Endothelial cell of umbilical vein (primary cell): ENCODE measurements at regions not wholly inside any gene's neighbourhood (a gene's known extent, or its start where the extent isn't known, plus 50 kb on each side); places are given as distances from the start of the nearest gene placed in this dataset.

Experiments used
- BruUV-seq: library from RNA; stranded (reverse); fragments of 400-500 nt; replicated peaks from 2 replicates; lab custom pipeline; 2021; lab: Mats Ljungman, UMichigan
- CTCF ChIA-PET: fragments of 300-600, 350-600 bp; sonication (Branson Sonifier 250); formaldehyde crosslinking; loops from one replicate; lab custom pipeline; 2021; ENCODE audit warnings: antibody characterized with exemption, inconsistent platforms; lab: Charles Lee
- POLR2A ChIA-PET: fragments of 300-600, 350-600 bp; sonication (Branson Sonifier 250); formaldehyde crosslinking; loops from one replicate; lab custom pipeline; 2021; ENCODE audit warnings: antibody characterized with exemption, inconsistent platforms; lab: Charles Lee
- DNase-seq: peaks from one replicate; pipeline ENCODE4 v3.0.0-alpha.2; 2011; ENCODE audit warnings: low read depth, low spot score
- FAIRE-seq: peaks from 2 replicates; lab custom pipeline; 2011; peaks lifted over from hg19 to GRCh38; lab: Jason Lieb, UNC
- H2AFZ ChIP-seq: 2 replicates; pipeline ENCODE4 v1.6.0; 2012; ENCODE audit warnings: low read depth, low read length, control low read depth, inconsistent platforms
- H3K27ac ChIP-seq: 2 replicates; pipeline ENCODE4 v1.5.1; 2011; ENCODE audit warnings: low read depth, mild to moderate bottlenecking, control low read depth, low read length, moderate library complexity; ENCODE audit not compliant: insufficient read depth
- H3K27me3 ChIP-seq, 2 experiments: 2 replicates each; pipeline versions ENCODE4 v1.6.0 to v1.6.1; 2011; ENCODE audit warnings: low read length in 2 of 2, mixed read lengths in 1 of 2; ENCODE audit not compliant: control insufficient read depth in 2 of 2, insufficient read depth in 2 of 2
- H3K36me3 ChIP-seq, 2 experiments: 2 replicates in 1 of 2; 3 replicates in 1 of 2; pipeline ENCODE4 v1.5.1; 2011; ENCODE audit warnings: low read length in 2 of 2, mild to moderate bottlenecking in 1 of 2, moderate library complexity in 1 of 2; ENCODE audit not compliant: control insufficient read depth in 2 of 2, insufficient read depth in 2 of 2; ENCODE audit errors: extremely low read depth in 1 of 2
- H3K4me1 ChIP-seq: 3 replicates; pipeline ENCODE4 v1.5.1; 2011; ENCODE audit warnings: mild to moderate bottlenecking, low read length; ENCODE audit not compliant: control insufficient read depth, insufficient read depth; ENCODE audit errors: extremely low read depth
- H3K4me2 ChIP-seq: 2 replicates; pipeline ENCODE4 v1.6.1; 2011; ENCODE audit warnings: low read length, control low read depth, mixed read lengths; ENCODE audit not compliant: insufficient read depth
- H3K4me3 ChIP-seq, 3 experiments: fragments of 200-600 bp in 1 of 3; sonication (generic), shearing (Covaris generic) in 1 of 3; replicated peaks in 1 of 3; 2 replicates each; pipeline ENCODE4 v1.5.1; 2011 to 2016; ENCODE audit warnings: control low read depth in 3 of 3, low read length in 3 of 3, mild to moderate bottlenecking in 2 of 3, inconsistent platforms in 1 of 3, low read depth in 1 of 3, moderate library complexity in 1 of 3; ENCODE audit not compliant: insufficient read depth in 1 of 3
- H3K79me2 ChIP-seq: 2 replicates; pipeline ENCODE4 v1.6.0; 2012; ENCODE audit warnings: low read length, inconsistent platforms; ENCODE audit not compliant: control insufficient read depth, insufficient read depth
- H3K9ac ChIP-seq: replicated peaks from 2 replicates; pipeline ENCODE3; 2011; ENCODE audit warnings: low read length, control low read depth; ENCODE audit not compliant: insufficient read depth; ENCODE audit errors: extremely low read depth
- H3K9me1 ChIP-seq: replicated peaks from 3 replicates; pipeline ENCODE4 v1.6.0; 2011; ENCODE audit warnings: mild to moderate bottlenecking, low read length; ENCODE audit not compliant: control insufficient read depth, insufficient read depth; ENCODE audit errors: extremely low read depth
- H3K9me3 ChIP-seq: replicated peaks from 2 replicates; pipeline ENCODE4 v1.5.1; 2012; ENCODE audit warnings: low read length, inconsistent platforms; ENCODE audit not compliant: control insufficient read depth, insufficient read depth
- H4K20me1 ChIP-seq: replicated peaks from 2 replicates; pipeline ENCODE3; 2011; ENCODE audit warnings: mild to moderate bottlenecking, low read length; ENCODE audit not compliant: control insufficient read depth, insufficient read depth; ENCODE audit errors: extremely low read depth
- EZH2 ChIP-seq: IDR thresholded peaks from 2 replicates; pipeline ENCODE4 v1.6.1; 2012; ENCODE audit warnings: borderline replicate concordance, low read depth, mild to moderate bottlenecking, moderate library complexity, low read length, inconsistent platforms; ENCODE audit not compliant: severe bottlenecking
- FOS ChIP-seq: IDR thresholded peaks from 2 replicates; pipeline ENCODE4 v1.6.1; 2011; ENCODE audit warnings: mild to moderate bottlenecking, low read length, moderate library complexity, borderline replicate concordance; ENCODE audit not compliant: insufficient read depth
- GATA2 ChIP-seq: IDR thresholded peaks from 2 replicates; pipeline ENCODE4 v1.7.0; 2011; ENCODE audit warnings: low read depth, mild to moderate bottlenecking, moderate library complexity, mixed read lengths, low read length; ENCODE audit not compliant: insufficient read length, insufficient read depth
- JUN ChIP-seq: IDR thresholded peaks from 2 replicates; pipeline ENCODE4 v1.6.1; 2011; ENCODE audit warnings: borderline replicate concordance, low read depth; ENCODE audit not compliant: insufficient read length, insufficient read depth
- MYC ChIP-seq: IDR thresholded peaks from one replicate; pipeline ENCODE4 v1.6.1; 2011; ENCODE audit warnings: mild to moderate bottlenecking, low read depth, low read length
- POLR2A ChIP-seq: IDR thresholded peaks from 2 replicates; pipeline ENCODE4 v1.6.1; 2012; ENCODE audit warnings: low read depth, mild to moderate bottlenecking, control low read depth, low read length
- POLR2AphosphoS5 ChIP-seq: IDR thresholded peaks from 2 replicates; pipeline ENCODE4 v1.6.1; 2012; ENCODE audit warnings: low read depth, mild to moderate bottlenecking, control low read depth, low read length, moderate library complexity; ENCODE audit not compliant: insufficient read depth
- dilution Hi-C: fragments of 300-500 bp; cut with MboI; formaldehyde crosslinking; loops from one replicate; pipeline ENCODE4 v1.15.0; 2019; ENCODE audit warnings: low sequenced_read_pairs; ENCODE audit not compliant: extremely low pct_ligation_motif_present
- intact Hi-C: fragments of 100-400 bp; cut with micrococcal nuclease; formaldehyde crosslinking; loops from one replicate; pipeline ENCODE4 v1.10.0; 2022
- TF ChIP-seq, protein P1 (sequence below), 2 donors: IDR thresholded peaks; 1 replicate in 1 of 2; 2 replicates in 1 of 2; pipeline ENCODE4 v1.5.1; 2011; ENCODE audit warnings: low read length in 2 of 2, mild to moderate bottlenecking in 2 of 2, moderate library complexity in 2 of 2, control low read depth in 1 of 2, inconsistent platforms in 1 of 2, low read depth in 1 of 2; ENCODE audit not compliant: insufficient read depth in 1 of 2; ENCODE audit errors: extremely low read depth in 1 of 2
- TF ChIP-seq, protein P2 (sequence below): IDR thresholded peaks from 2 replicates; pipeline ENCODE4 v1.6.1; 2011; ENCODE audit not compliant: insufficient read depth, insufficient read length

DNA sequence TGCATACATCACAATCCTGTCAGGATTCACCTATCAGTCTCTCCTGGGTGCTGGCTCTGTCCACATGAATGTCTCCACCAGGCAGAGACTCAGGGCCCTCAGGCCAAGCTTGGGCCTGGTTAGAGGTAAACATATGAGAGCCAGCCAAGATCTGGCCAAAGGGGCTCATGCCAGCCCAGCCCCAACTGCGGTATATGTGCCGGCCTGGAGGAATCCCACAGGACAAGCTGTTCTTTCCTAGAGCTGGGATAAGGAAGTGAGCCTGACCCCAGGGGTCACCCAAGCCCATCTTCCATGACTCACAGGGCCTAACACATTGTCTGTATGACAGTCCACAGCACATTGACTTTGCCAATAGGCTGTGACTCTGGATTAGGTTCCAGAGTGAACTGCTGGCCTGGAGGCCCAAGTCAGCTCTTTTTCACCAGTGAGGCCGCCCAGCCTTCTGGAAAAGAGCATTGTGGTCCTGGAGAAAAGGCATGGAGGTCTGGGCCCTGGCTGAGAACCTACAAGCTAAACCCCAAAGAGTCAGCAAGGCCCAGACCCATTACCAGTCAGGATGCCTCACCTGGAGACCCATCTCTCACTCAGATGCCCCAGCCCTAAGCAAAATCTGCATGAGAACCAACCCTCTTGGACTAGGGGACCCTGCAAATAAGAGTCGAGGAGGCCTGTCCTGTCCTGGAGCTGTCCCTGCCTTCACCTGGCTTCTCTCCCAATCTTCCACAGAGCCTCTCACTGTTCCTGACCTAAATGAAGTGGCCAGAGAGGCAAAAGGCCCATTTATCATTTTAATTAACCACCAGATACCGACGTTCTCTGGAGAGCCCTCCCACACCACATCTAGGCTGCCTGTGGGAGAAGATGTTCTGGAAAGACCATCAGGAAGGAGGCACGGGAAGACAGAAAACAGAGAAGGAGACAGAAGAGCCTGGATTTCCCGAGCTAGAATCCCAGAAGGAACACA is 120.9 kb upstream of the PKDCC start:
- Histone ChIP-seq H3K4me2 (no peak overlapping the region), H3K36me3 (no peaks in the 10 kb centered on the region), H3K9ac (no peak overlapping the region), H3K79me2 (no peaks in the 10 kb centered on the region), H3K27ac (no peak overlapping the region), H3K4me3 (no peak overlapping the region), H2AFZ (no peak overlapping the region), H3K9me1 (no peaks in the 10 kb centered on the region), H3K27me3 (peaks cover 0 to 3% of the 10 kb centered on the region in 2 experiments), H3K4me1 (no peaks in the 10 kb centered on the region), H4K20me1 (no peaks in the 10 kb centered on the region), H3K9me3 (no peaks in the 10 kb centered on the region)
- TF ChIP-seq JUN (no peak), GATA2 (no peak), POLR2AphosphoS5 (no peak), EZH2 (no peak), POLR2A (no peak), FOS (no peak), MYC (no peak)
- TF ChIP-seq, protein P1, sequence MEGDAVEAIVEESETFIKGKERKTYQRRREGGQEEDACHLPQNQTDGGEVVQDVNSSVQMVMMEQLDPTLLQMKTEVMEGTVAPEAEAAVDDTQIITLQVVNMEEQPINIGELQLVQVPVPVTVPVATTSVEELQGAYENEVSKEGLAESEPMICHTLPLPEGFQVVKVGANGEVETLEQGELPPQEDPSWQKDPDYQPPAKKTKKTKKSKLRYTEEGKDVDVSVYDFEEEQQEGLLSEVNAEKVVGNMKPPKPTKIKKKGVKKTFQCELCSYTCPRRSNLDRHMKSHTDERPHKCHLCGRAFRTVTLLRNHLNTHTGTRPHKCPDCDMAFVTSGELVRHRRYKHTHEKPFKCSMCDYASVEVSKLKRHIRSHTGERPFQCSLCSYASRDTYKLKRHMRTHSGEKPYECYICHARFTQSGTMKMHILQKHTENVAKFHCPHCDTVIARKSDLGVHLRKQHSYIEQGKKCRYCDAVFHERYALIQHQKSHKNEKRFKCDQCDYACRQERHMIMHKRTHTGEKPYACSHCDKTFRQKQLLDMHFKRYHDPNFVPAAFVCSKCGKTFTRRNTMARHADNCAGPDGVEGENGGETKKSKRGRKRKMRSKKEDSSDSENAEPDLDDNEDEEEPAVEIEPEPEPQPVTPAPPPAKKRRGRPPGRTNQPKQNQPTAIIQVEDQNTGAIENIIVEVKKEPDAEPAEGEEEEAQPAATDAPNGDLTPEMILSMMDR (IDR thresholded peaks at IDR 0.05; ENCODE audit: extremely low read depth in 1 of 2, insufficient read depth in 1 of 2, low read depth in 1 of 2, low read length in 2 of 2): no peak
- TF ChIP-seq, protein P2, sequence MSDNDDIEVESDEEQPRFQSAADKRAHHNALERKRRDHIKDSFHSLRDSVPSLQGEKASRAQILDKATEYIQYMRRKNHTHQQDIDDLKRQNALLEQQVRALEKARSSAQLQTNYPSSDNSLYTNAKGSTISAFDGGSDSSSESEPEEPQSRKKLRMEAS: no peak
- dilution Hi-C loops: no loop called here
- POLR2A ChIA-PET: no interaction called here
- intact Hi-C loops: no loop called here
- DNase-seq (no peak), FAIRE-seq (no peak)
- BruUV-seq: no TSS peak
- CTCF ChIA-PET: interaction anchor here (0.9 to 1.4 kb wide), 2 partner anchors 57 to 121 kb away, joined by 3 read pairs; partner anchors contain the start of gene PKDCC
